Retinal pigment epithelial cell (primary cell): ENCODE measurements at regions not wholly inside any gene's neighbourhood (a gene's known extent, or its start where the extent isn't known, plus 50 kb on each side); places are given as distances from the start of the nearest gene placed in this dataset.

Experiments used
- DNase-seq: peaks from one replicate; pipeline ENCODE4 v3.0.0-alpha.2; 2010; ENCODE audit warnings: low read depth
- H3K4me3 ChIP-seq: 2 replicates; pipeline ENCODE4 v1.5.1; 2011; ENCODE audit warnings: mild to moderate bottlenecking, low read length, control low read depth, moderate library complexity
- TF ChIP-seq, protein P1 (sequence below): conservative IDR thresholded peaks from 2 replicates; pipeline ENCODE4 v1.5.1; 2011; ENCODE audit warnings: low read depth, low read length, control low read depth, inconsistent platforms

DNA sequence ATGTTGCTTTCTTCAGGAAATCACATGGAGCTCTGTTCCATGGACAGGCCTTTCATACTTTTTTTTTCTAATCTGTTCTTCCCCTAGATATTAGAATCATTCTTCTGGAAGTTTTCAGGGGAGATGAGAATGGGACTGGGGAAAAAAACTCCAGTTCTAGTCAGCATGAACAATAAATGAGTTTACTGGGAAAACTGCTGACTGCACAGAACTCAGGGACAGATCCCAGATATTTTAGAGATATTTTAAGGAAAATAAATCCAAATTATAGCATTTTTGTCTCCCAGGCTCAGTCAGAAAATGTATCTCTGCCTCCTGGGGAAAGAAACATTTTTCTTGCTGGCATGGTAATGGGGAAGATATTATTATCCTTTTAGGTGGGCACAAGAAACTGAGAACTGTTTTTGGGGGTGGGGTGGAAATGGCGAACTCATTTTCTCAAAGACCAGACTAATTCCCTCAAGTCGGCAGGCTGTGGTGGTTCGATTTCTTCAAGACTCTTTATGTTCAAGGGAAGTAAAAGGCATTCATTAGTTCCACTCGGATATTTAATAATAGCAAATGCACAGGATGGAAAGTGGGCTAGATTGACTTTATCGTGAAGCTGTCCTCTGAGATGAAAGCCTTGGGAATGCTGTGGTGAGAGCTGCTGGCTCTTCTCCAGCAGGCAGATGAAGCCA, 157.5 kb downstream of the ADRA2A start:
- no peak overlapping the region for H3K4me3 ChIP-seq
- TF ChIP-seq, protein P1, sequence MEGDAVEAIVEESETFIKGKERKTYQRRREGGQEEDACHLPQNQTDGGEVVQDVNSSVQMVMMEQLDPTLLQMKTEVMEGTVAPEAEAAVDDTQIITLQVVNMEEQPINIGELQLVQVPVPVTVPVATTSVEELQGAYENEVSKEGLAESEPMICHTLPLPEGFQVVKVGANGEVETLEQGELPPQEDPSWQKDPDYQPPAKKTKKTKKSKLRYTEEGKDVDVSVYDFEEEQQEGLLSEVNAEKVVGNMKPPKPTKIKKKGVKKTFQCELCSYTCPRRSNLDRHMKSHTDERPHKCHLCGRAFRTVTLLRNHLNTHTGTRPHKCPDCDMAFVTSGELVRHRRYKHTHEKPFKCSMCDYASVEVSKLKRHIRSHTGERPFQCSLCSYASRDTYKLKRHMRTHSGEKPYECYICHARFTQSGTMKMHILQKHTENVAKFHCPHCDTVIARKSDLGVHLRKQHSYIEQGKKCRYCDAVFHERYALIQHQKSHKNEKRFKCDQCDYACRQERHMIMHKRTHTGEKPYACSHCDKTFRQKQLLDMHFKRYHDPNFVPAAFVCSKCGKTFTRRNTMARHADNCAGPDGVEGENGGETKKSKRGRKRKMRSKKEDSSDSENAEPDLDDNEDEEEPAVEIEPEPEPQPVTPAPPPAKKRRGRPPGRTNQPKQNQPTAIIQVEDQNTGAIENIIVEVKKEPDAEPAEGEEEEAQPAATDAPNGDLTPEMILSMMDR, result no peak
- no peak for DNase-seq

DNA sequence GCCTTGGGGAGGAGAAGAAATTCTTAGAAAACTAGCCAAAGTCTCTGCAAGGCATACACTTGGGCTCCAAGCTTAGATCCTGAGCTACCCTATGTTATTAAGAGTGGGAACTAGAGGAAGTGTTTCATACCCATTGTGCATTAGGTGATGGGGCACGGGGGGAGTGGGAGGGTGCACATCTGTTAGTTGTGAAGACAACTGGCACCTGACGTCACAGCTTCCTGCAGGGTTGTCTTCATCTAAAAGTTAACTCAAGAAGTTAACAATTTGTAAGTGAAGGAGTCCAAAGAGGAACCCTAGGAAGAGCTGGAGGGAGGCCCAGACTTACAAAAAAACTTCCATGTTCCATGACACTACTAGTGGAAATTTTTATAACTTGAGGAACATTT, 158.1 kb downstream of the ADRA2A start:
- no peak overlapping the region for H3K4me3 ChIP-seq
- TF ChIP-seq, protein P1, result no peak
- no peak for DNase-seq

DNA sequence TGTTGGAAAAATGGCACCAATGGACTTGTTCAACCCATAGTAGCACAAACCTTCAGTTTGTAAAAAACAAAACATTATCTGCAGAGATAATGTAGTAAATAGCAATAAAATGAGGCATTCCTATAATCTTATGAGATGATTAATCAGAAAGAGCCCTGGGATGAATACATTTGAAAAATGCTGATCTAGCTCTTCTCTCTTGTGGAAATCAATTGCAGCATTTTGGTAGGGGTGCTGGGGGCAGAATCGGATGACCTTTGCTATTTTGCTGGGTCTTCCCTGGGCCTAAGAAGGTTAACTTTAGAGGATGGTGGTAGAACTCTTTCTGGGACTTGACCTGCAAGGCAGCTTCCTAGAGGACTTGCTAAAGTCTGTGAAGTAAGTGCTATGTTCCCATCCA, 163.5 kb downstream of the ADRA2A start:
- DNase-seq, result no peak
- TF ChIP-seq, protein P1, result no peak
- H3K4me3 ChIP-seq, result no peak overlapping the region

DNA sequence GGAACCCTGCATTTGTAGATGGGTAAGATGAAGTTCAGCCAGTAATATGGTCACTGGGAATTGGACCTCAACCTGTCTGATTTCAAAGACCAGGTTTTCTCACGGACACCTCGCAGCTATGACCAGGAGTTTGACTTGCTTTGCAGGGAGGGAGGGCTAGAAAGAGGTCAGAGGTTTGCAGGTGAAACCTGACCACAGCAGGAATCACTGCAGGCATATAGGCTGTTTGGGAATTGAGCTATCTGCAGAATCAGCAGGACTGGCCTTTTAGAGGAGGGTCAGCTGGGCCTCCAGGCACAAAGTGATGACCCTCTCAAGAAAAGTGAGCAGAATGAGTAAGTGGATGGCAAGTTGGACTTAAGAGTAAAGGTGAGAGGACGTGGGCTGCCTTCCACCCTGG, 166.3 kb downstream of the ADRA2A start:
- TF ChIP-seq, protein P1, result no peak
- H3K4me3 ChIP-seq, result no peak overlapping the region
- DNase-seq, result no peak

DNA sequence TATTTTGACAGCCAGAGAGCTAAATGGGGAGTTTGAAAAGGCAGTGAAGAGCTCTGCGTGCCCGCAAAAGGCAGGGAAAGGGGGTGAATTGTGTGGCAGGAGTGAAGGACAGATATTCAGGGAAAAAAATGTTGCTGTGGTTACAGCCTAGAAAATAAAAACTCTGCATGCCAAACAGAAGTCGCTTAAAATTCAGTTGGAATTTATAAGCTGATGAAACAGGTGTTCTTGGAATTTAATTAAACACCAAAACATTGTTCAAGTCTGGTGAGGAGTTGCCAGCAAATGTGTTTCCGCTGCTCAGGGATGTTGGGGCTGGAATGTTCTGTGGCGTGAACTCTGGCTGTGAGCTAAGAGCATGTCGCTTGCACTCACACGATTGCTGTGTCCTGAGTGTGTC, 169.3 kb downstream of the ADRA2A start:
- H3K4me3 ChIP-seq, result no peak overlapping the region
- TF ChIP-seq, protein P1, result no peak
- DNase-seq, result no peak

DNA sequence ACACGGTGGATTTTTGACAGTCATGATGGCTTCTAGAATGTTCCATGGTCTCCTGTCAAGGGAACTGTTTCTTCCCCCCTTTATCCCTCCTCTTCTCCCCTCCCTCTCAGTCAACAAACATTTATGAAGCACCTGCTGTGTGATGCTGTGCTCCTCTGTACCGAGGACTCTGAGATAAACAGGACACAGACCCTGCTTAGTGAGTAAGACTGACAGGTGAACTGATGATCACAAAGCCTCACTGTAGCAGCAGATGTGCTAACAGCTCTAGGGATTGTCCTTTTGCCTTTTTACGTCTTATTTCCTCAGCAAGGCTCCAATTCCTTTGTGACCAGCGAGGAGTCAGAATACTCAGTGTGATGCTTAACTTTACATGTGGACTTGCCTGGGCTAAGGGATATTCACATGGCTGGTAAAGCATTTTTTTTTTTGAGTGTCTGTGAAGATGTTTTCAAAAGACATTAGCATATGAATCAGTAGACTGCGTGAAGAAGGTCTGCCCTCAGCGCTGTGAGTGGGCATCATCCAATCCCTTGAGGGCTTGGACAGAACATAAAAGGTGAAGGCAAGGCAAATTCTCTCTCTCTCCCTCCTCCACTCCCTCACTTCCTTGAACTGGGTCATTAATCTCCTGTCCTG, 170.1 kb downstream of the ADRA2A start:
- DNase-seq, result no peak
- TF ChIP-seq, protein P1, result no peak
- H3K4me3 ChIP-seq, result no peak overlapping the region

DNA sequence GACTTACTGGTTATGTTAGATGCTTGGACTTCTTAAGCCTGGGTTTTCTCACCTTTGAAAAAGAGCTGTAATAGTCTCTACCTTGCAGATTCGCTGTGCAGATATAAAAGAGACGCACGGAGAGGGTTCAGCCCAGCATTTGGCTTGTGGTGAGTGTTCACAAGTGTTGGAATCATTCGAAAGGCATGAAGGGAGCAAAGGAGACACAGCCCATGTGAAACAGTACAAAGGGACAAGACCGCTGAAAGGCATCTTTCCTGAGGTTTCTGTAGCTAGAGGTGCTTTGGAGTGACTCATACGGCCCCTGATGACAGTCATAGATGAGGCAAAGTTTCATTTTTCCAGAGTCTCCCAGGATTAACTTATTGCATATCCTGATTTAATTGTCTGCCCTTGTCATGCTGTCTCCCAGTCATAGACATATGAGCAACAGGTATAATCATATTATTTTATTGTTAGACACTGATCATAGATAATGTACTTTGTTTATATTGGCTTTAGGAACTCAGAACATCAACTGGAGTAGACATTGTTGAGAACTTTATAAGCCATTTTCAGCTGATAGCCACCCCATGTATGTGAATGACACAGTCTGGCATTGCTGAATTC, 171.1 kb downstream of the ADRA2A start:
- H3K4me3 ChIP-seq, result no peak overlapping the region
- TF ChIP-seq, protein P1, result no peak
- no peak for DNase-seq
